CD4-positive, CD25-positive, alpha-beta regulatory T cell (primary cell): ENCODE measurements at regions not wholly inside any gene's neighbourhood (a gene's known extent, or its start where the extent isn't known, plus 50 kb on each side); places are given as distances from the start of the nearest gene placed in this dataset.
A peak's percentile ranks its signal among the peaks of the same experiment; 100 is the strongest.

Source experiments
- ATAC-seq, 2 donors: fragments of 150-1000 bp; cut with Tn5 transposase; one replicate each; pipeline ENCODE4 v1.10.0; 2021; ENCODE audit warnings: low read depth in 2 of 2, moderate number of reproducible peaks in 2 of 2, moderate library complexity in 1 of 2
- DNase-seq, 3 donors: peaks; one replicate each; pipeline versions ENCODE4 v3.0.0 to v3.0.0-alpha.2; 2012 to 2022; ENCODE audit warnings: mixed read lengths in 1 of 3
- H3K27ac ChIP-seq: one replicate; pipeline ENCODE4 v1.7.0; 2013; ENCODE audit warnings: mild to moderate bottlenecking, low read length; ENCODE audit not compliant: insufficient read depth, poor library complexity, severe bottlenecking
- H3K27me3 ChIP-seq: one replicate; pipeline ENCODE4 v1.7.0; 2013; ENCODE audit warnings: low read length; ENCODE audit not compliant: control insufficient read depth, insufficient read depth
- H3K36me3 ChIP-seq: one replicate; pipeline ENCODE4 v1.7.0; 2013; ENCODE audit warnings: mild to moderate bottlenecking, low read length, moderate library complexity; ENCODE audit not compliant: control insufficient read depth, insufficient read depth
- H3K4me1 ChIP-seq: 2 replicates; pipeline ENCODE4 v1.7.0; 2013; ENCODE audit warnings: mild to moderate bottlenecking, low read length; ENCODE audit not compliant: insufficient read depth, control insufficient read depth, poor library complexity, severe bottlenecking
- H3K4me3 ChIP-seq: one replicate; pipeline ENCODE4 v1.7.0; 2013; ENCODE audit warnings: low read depth, mild to moderate bottlenecking, low read length, moderate library complexity
- H3K9me3 ChIP-seq, 2 experiments: 1 replicate in 1 of 2; 2 replicates in 1 of 2; pipeline ENCODE4 v1.7.0; 2013; ENCODE audit warnings: low read length in 2 of 2, mild to moderate bottlenecking in 1 of 2, moderate library complexity in 1 of 2; ENCODE audit not compliant: control insufficient read depth in 2 of 2
- H3K27ac Mint-ChIP-seq, 3 donors: one replicate each; pipeline ENCODE4 v1.8.0; 2020 to 2022; ENCODE audit warnings: mild to moderate bottlenecking in 3 of 3, mixed read lengths in 3 of 3, moderate library complexity in 2 of 3
- H3K27me3 Mint-ChIP-seq: one replicate; pipeline ENCODE4 v1.8.0; 2022; ENCODE audit warnings: mild to moderate bottlenecking, mixed read lengths
- H3K36me3 Mint-ChIP-seq: one replicate; pipeline ENCODE4 v1.8.0; 2020; ENCODE audit warnings: mixed read lengths
- H3K4me1 Mint-ChIP-seq, 4 donors: one replicate each; pipeline ENCODE4 v1.8.0; 2020 to 2022; ENCODE audit warnings: mixed read lengths in 4 of 4, mild to moderate bottlenecking in 1 of 4
- H3K4me3 Mint-ChIP-seq, 4 donors: one replicate each; pipeline ENCODE4 v1.8.0; 2020 to 2022; ENCODE audit warnings: mild to moderate bottlenecking in 4 of 4, mixed read lengths in 4 of 4, moderate library complexity in 3 of 4
- H3K9me3 Mint-ChIP-seq, 7 donors: one replicate each; pipeline ENCODE4 v1.8.0; 2020 to 2022; ENCODE audit warnings: mixed read lengths in 7 of 7, mild to moderate bottlenecking in 3 of 7, moderate library complexity in 2 of 7

DNA sequence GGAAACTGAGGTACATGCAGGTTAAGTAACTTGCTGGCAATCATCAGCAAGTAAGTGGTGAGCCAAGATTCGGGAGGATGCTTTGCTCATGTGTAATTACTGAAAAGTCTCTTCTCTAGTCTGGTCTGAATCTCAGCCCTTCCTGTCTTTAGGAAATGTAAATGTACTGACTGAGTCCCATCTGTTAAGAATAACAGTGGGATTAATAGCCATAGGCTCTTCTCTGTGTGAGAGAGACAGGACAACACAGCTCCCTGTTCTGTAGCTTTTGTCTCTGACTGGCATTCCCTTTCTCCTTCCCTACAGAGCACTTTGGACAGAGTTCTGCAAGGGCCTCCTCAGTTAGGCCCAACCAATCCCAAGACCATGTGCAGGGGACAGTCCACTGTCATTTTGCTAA is 131.3 kb upstream of the OGFRL1 start:
- Histone ChIP-seq H3K9me3 (no peaks in the 10 kb centered on the region), H3K36me3 (no peaks in the 10 kb centered on the region), H3K27ac (no peak overlapping the region), H3K4me1 (no peaks in the 10 kb centered on the region), H3K27me3 (no peaks in the 10 kb centered on the region), H3K4me3 (no peak overlapping the region)
- Mint-ChIP-seq H3K27ac (no peak overlapping the region), H3K27me3 (peaks cover 7% of the 10 kb centered on the region), H3K36me3 (no peaks in the 10 kb centered on the region), H3K4me1 (no peaks in the 10 kb centered on the region), H3K9me3 (peaks cover 0 to 5% (median 0%) of the 10 kb centered on the region in 7 donors), H3K4me3 (peak overlapping the region in 1 of 4 donors; percentile 4)
- ATAC-seq (no peak), DNase-seq (no peak)

DNA sequence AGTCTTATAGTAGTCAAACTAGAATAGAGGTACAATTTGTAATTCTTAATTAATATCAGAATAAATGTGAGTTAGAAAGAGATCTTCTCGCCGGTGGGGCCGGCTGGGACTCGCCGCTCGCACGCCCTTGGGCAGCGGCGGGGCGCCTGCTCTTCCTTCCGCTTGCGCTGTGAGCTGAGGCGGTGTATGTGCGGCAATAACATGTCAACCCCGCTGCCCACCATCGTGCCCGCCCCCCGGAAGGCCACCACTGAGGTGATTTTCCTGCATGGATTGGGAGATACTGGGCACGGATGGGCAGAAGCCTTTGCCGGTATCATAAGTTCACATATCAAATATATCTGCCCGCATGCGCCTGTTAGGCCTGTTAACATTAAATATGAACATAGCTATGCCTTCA is 123.7 kb upstream of the OGFRL1 start:
- no peaks in the 10 kb centered on the region for H3K9me3 ChIP-seq
- Mint-ChIP-seq H3K27me3 (no peaks in the 10 kb centered on the region), H3K36me3 (no peaks in the 10 kb centered on the region), H3K4me1 (no peaks in the 10 kb centered on the region), H3K9me3 (peaks cover 0 to 4% (median 0%) of the 10 kb centered on the region in 7 donors), H3K4me3 (no peak overlapping the region), H3K27ac (no peak overlapping the region)
- no peaks in the 10 kb centered on the region for H3K36me3 ChIP-seq
- no peak overlapping the region for H3K4me3 ChIP-seq
- no peaks in the 10 kb centered on the region for H3K27me3 ChIP-seq
- no peak for DNase-seq
- no peaks in the 10 kb centered on the region for H3K4me1 ChIP-seq
- H3K27ac ChIP-seq = no peak overlapping the region
- ATAC-seq = no peak

GRCh38 chr6:71168233-71168765 is 120.3 kb upstream of the OGFRL1 start:
- no peak for ATAC-seq
- no peak overlapping the region for H3K27ac Mint-ChIP-seq
- H3K36me3 Mint-ChIP-seq = no peaks in the 10 kb centered on the region

DNA sequence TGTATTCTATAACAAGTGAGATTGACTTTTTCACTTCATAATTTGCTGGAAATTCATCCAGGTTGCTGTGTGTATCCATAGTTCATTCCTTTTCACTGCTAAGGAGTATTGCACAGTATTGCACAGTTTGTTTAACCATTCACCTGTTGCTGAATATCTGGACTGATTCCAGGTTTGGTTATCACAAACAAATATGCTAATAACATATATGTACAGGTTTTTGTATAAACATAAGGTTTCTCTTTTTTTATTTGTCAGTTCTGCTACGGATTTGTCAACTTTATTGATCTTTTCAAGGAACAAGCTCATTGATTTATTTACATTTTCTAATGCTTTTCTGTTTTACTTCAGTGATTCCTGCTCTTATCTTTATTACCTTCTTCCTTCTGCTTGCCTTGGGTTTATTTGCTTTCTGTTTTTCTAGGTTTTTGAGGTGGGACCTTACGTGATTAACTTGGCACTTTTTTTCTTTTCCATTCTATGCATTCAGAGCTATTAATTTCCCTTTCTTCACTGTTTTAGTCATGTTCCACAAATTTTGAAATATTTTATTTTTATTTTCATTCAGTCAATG is 117.0 kb upstream of the OGFRL1 start:
- H3K27ac Mint-ChIP-seq = no peak overlapping the region
- H3K27me3 Mint-ChIP-seq = peaks cover 4% of the 10 kb centered on the region
- DNase-seq = no peak
- peaks cover 3% of the 10 kb centered on the region for H3K27me3 ChIP-seq
- H3K9me3 ChIP-seq = no peaks in the 10 kb centered on the region
- H3K36me3 Mint-ChIP-seq = no peaks in the 10 kb centered on the region
- H3K4me3 Mint-ChIP-seq = no peak overlapping the region
- H3K9me3 Mint-ChIP-seq = no peaks in the 10 kb centered on the region
- no peaks in the 10 kb centered on the region for H3K4me1 Mint-ChIP-seq
- no peaks in the 10 kb centered on the region for H3K4me1 ChIP-seq
- no peak for ATAC-seq
- no peaks in the 10 kb centered on the region for H3K36me3 ChIP-seq
- no peak overlapping the region for H3K27ac ChIP-seq
- no peak overlapping the region for H3K4me3 ChIP-seq

More at GRCh38 chr6:71168233-71168765, 120.3 kb upstream of the OGFRL1 start:
- Mint-ChIP-seq H3K4me3 (no peak overlapping the region), H3K27me3 (peaks cover 4% of the 10 kb centered on the region), H3K9me3 (peaks cover 0 to 1% (median 0%) of the 10 kb centered on the region in 7 donors), H3K4me1 (no peaks in the 10 kb centered on the region)
- Histone ChIP-seq H3K9me3 (no peaks in the 10 kb centered on the region), H3K4me3 (no peak overlapping the region), H3K27me3 (no peaks in the 10 kb centered on the region), H3K4me1 (no peaks in the 10 kb centered on the region), H3K27ac (no peak overlapping the region), H3K36me3 (no peaks in the 10 kb centered on the region)
- no peak for DNase-seq

DNA sequence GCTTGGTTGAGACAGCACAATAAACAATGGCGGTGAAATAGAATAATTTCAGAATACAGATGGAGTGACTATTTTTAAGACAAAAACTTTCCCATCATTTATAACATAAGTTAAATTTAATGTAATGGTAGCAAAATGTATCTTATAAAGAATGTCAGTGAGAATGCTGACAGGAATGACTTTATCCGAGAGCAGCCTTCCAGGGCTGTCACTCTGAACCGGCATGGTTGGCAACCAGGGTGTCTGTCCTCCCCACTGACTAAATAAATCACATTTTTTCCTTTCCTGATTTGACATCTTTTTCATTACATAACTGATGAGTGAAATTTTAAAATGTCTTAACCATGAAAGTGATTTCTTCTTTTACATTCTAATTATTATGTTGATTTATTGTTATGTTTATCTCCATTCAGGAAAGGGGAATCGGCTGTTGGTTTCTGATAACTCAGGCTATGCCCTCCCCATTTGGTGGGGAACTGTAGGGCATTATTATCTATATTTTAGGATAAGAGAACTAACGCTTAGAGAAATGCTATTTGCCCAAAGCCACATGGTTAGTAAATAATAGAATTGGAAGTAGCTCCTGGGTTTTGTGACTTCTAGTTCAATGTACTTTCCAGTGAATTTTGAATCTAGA is 109.2 kb upstream of the OGFRL1 start:
- H3K4me3 ChIP-seq = no peak overlapping the region
- no peaks in the 10 kb centered on the region for H3K4me1 Mint-ChIP-seq
- H3K36me3 ChIP-seq = no peaks in the 10 kb centered on the region
- H3K4me3 Mint-ChIP-seq = no peak overlapping the region
- peaks cover 0 to 3% (median 0%) of the 10 kb centered on the region in 7 donors for H3K9me3 Mint-ChIP-seq
- no peak for DNase-seq
- no peaks in the 10 kb centered on the region for H3K4me1 ChIP-seq
- no peaks in the 10 kb centered on the region for H3K36me3 Mint-ChIP-seq
- no peaks in the 10 kb centered on the region for H3K9me3 ChIP-seq
- no peak for ATAC-seq
- no peaks in the 10 kb centered on the region for H3K27me3 Mint-ChIP-seq
- peaks cover 7% of the 10 kb centered on the region for H3K27me3 ChIP-seq
- no peak overlapping the region for H3K27ac ChIP-seq
- no peak overlapping the region for H3K27ac Mint-ChIP-seq

DNA sequence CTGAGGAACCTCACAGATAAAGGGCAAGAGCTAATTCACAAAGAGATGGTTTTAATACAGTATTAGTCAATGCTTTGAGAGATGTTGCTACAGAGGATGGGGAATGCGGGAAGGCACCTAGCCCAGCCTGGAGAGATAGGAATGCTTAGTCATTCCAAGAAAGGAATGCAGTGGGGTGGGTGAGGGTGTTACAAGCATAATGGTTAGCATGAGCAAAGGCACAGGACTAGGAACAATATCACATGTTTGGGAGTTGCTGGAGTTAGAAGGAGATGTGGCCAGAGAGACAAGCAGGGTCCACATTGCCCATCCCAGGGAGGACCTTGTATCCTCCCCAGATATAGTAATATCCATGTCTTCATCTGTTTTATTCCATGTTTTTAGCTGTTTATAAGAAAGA is 107.0 kb upstream of the OGFRL1 start:
- Histone ChIP-seq H3K36me3 (no peaks in the 10 kb centered on the region), H3K27ac (no peak overlapping the region), H3K4me3 (no peak overlapping the region), H3K4me1 (no peaks in the 10 kb centered on the region), H3K9me3 (no peaks in the 10 kb centered on the region), H3K27me3 (peaks cover 4% of the 10 kb centered on the region)
- H3K27ac Mint-ChIP-seq = no peak overlapping the region
- no peaks in the 10 kb centered on the region for H3K4me1 Mint-ChIP-seq
- no peaks in the 10 kb centered on the region for H3K36me3 Mint-ChIP-seq
- peaks cover 0 to 3% (median 0%) of the 10 kb centered on the region in 7 donors for H3K9me3 Mint-ChIP-seq
- DNase-seq = no peak
- no peak for ATAC-seq
- H3K27me3 Mint-ChIP-seq = no peaks in the 10 kb centered on the region
- H3K4me3 Mint-ChIP-seq = no peak overlapping the region

DNA sequence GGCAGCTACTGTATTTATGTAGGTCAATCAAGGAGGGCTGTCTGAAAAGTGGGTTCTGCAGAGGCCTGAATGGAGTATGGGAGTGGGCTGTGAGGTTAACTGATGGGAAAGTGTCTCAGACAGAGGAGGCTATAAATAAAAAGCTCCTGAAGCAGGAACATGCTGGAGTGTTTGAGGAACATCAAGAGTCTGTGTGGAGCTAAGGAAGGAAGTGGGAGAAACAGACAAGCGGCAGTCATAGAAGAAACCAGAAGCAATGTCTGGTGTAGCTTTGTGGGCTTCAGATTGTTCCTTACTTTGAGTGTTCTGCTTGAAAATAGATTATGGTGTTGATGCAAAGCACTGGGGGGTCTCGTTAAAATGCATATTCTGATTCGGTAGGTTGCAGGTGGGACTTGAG is 101.5 kb upstream of the OGFRL1 start:
- ATAC-seq (no peak), DNase-seq (no peak)
- H3K4me1 Mint-ChIP-seq = no peaks in the 10 kb centered on the region
- H3K4me3 Mint-ChIP-seq = no peak overlapping the region
- Histone ChIP-seq H3K27ac (no peak overlapping the region), H3K4me3 (no peak overlapping the region), H3K4me1 (no peaks in the 10 kb centered on the region), H3K27me3 (peaks cover 5% of the 10 kb centered on the region), H3K36me3 (no peaks in the 10 kb centered on the region), H3K9me3 (no peaks in the 10 kb centered on the region)
- H3K36me3 Mint-ChIP-seq = no peaks in the 10 kb centered on the region
- H3K9me3 Mint-ChIP-seq = peaks cover 0 to 2% (median 0%) of the 10 kb centered on the region in 7 donors
- no peaks in the 10 kb centered on the region for H3K27me3 Mint-ChIP-seq
- H3K27ac Mint-ChIP-seq = no peak overlapping the region

DNA sequence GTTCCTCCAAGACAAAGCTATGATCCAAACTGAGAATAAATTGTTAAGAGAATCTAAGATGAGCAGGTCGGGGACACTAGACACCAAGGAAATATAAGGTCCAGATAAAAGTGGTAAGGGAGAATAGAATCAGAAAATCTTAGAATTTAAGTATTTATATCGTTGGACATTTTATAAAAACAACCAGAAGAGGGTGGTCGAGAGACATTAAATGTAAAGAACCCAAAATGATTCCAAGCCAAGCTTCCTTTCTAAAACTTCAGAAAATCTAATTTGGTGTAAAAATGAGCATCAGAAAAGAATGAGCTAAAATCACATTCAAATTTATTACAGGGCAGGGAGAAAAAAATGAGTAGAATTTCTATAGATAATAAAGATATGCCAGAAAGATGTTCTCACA is 97.8 kb upstream of the OGFRL1 start:
- H3K4me3 Mint-ChIP-seq = no peak overlapping the region
- Histone ChIP-seq H3K27me3 (peaks cover 3% of the 10 kb centered on the region), H3K4me3 (no peak overlapping the region), H3K4me1 (no peaks in the 10 kb centered on the region), H3K27ac (no peak overlapping the region), H3K36me3 (no peaks in the 10 kb centered on the region), H3K9me3 (no peaks in the 10 kb centered on the region)
- DNase-seq (peak in 2 of 3 donors; percentile 2 to 8), ATAC-seq (no peak)
- H3K27ac Mint-ChIP-seq = no peak overlapping the region
- no peaks in the 10 kb centered on the region for H3K4me1 Mint-ChIP-seq
- no peaks in the 10 kb centered on the region for H3K27me3 Mint-ChIP-seq
- peaks cover 0 to 2% (median 0%) of the 10 kb centered on the region in 7 donors for H3K9me3 Mint-ChIP-seq
- H3K36me3 Mint-ChIP-seq = no peaks in the 10 kb centered on the region
